OCI-LY7 (cell line): ENCODE measurements at regions not wholly inside any gene's neighbourhood (a gene's known extent, or its start where the extent isn't known, plus 50 kb on each side); places are given as distances from the start of the nearest gene placed in this dataset.
"Not testable (repeated sequence)": the region's sequence is repeated elsewhere in the genome, so short reads cannot be mapped to it uniquely, and the experiment has no call there.

ENCODE experiments used
- BruUV-seq: library from RNA; stranded (reverse); fragments of 400-500 nt; replicated peaks from 2 replicates; lab custom pipeline; 2021; lab: Mats Ljungman, UMichigan
- CTCF ChIA-PET: fragments of 300-600 bp; sonication (Branson Sonifier 250); formaldehyde crosslinking; loops from one replicate; lab custom pipeline; 2022; ENCODE audit warnings: antibody characterized with exemption; ENCODE audit not compliant: unreplicated experiment; lab: Charles Lee
- POLR2A ChIA-PET: fragments of 300-600 bp; sonication (Branson Sonifier 250); formaldehyde crosslinking; loops from one replicate; lab custom pipeline; 2022; ENCODE audit warnings: antibody characterized with exemption; lab: Charles Lee
- DNase-seq: peaks from one replicate; pipeline ENCODE4 v3.0.0-alpha.2; 2015; ENCODE audit warnings: low spot score
- H2AFZ ChIP-seq: fragments of 200-600 bp; sonication (generic), shearing (Covaris generic); 2 replicates; pipeline ENCODE4 v1.6.1; 2014; ENCODE audit warnings: mild to moderate bottlenecking, antibody characterized with exemption, low read length, moderate library complexity
- H3K27ac ChIP-seq: fragments of 200-600 bp; sonication (generic); 2 replicates; pipeline ENCODE4 v1.5.1; 2014; ENCODE audit warnings: mixed run types, low read depth, mild to moderate bottlenecking, moderate library complexity, low read length, inconsistent platforms; ENCODE audit not compliant: poor library complexity, severe bottlenecking
- H3K36me3 ChIP-seq: fragments of 200-600 bp; sonication (generic); 2 replicates; pipeline ENCODE4 v1.6.1; 2014; ENCODE audit warnings: mild to moderate bottlenecking, antibody characterized with exemption, low read length, moderate library complexity, mixed read lengths; ENCODE audit not compliant: insufficient read depth
- H3K4me1 ChIP-seq: fragments of 200-600 bp; sonication (generic); 2 replicates; pipeline ENCODE4 v1.5.1; 2014; ENCODE audit warnings: mild to moderate bottlenecking, low read length; ENCODE audit not compliant: insufficient read depth, poor library complexity, severe bottlenecking
- H3K4me2 ChIP-seq: fragments of 200-600 bp; sonication (generic); 2 replicates; pipeline ENCODE4 v1.6.1; 2014; ENCODE audit warnings: mild to moderate bottlenecking, low read length
- H3K4me3 ChIP-seq: fragments of 200-600 bp; sonication (generic); 2 replicates; pipeline ENCODE4 v1.5.1; 2014; ENCODE audit warnings: mild to moderate bottlenecking, low read depth, low read length; ENCODE audit not compliant: poor library complexity, severe bottlenecking
- H3K79me2 ChIP-seq: fragments of 200-600 bp; sonication (generic); 2 replicates; pipeline ENCODE4 v1.6.1; 2016; ENCODE audit warnings: low read depth, mild to moderate bottlenecking, low read length, moderate library complexity, mixed read lengths; ENCODE audit not compliant: insufficient read depth
- H3K9me2 ChIP-seq: fragments of 200-600 bp; sonication (generic); 2 replicates; pipeline ENCODE4 v1.6.1; 2016; ENCODE audit warnings: mild to moderate bottlenecking, low read length, mixed read lengths; ENCODE audit not compliant: insufficient read depth
- H3K9me3 ChIP-seq: fragments of 200-600 bp; sonication (generic); 2 replicates; pipeline ENCODE4 v1.6.1; 2014; ENCODE audit warnings: mild to moderate bottlenecking, mixed run types, low read length, mixed read lengths
- H4K20me1 ChIP-seq: fragments of 200-600 bp; sonication (generic); 2 replicates; pipeline ENCODE4 v1.6.1; 2014; ENCODE audit warnings: mild to moderate bottlenecking, antibody characterized with exemption, low read length, moderate library complexity, mixed read lengths; ENCODE audit not compliant: insufficient read depth
- CTCF ChIP-seq: fragments of 200-600 bp; sonication (generic); conservative IDR thresholded peaks from 2 replicates; pipeline ENCODE4 v1.5.1; 2014; ENCODE audit warnings: mild to moderate bottlenecking, antibody characterized with exemption, low read length, moderate library complexity, mixed read lengths
- EZH2phosphoT487 ChIP-seq: fragments of 200-600 bp; sonication (generic); IDR thresholded peaks from 2 replicates; pipeline ENCODE4 v1.6.1; 2018; ENCODE audit warnings: low read depth, borderline replicate concordance, mild to moderate bottlenecking, mixed run types, antibody characterized with exemption, low read length, moderate library complexity, mixed read lengths
- intact Hi-C: fragments of 100-400 bp; cut with micrococcal nuclease; formaldehyde crosslinking; loops from one replicate; pipeline ENCODE4 v1.10.0; 2022; ENCODE audit not compliant: unreplicated experiment

- no peaks in the 10 kb centered on the region for H4K20me1 ChIP-seq
- no peak overlapping the region for H2AFZ ChIP-seq
- no peak overlapping the region for H3K4me3 ChIP-seq
- H3K36me3 ChIP-seq: no peaks in the 10 kb centered on the region
- no peak for TF ChIP-seq CTCF
- no peak for TF ChIP-seq EZH2phosphoT487
- H3K27ac ChIP-seq: no peak overlapping the region
- DNase-seq: no peak
- no peaks in the 10 kb centered on the region for H3K79me2 ChIP-seq
- no peaks in the 10 kb centered on the region for H3K4me1 ChIP-seq
- intact Hi-C loops: no loop called here
- H3K9me2 ChIP-seq: no peaks in the 10 kb centered on the region
- CTCF ChIA-PET: no interaction called here
- no peak overlapping the region for H3K4me2 ChIP-seq
- no TSS peak for BruUV-seq
- H3K9me3 ChIP-seq: no peaks in the 10 kb centered on the region
- POLR2A ChIA-PET: no interaction called here
These were observed 218.8 kb upstream of the SGCG start for GRCh38 chr13:22961835-22962537.

GRCh38 chr13:22963384-22964053, 217.3 kb upstream of the SGCG start:
- intact Hi-C loops, H3K79me2 ChIP-seq, H3K27ac ChIP-seq, H3K9me3 ChIP-seq, H3K4me3 ChIP-seq, H3K9me2 ChIP-seq, POLR2A ChIA-PET, H4K20me1 ChIP-seq, H2AFZ ChIP-seq, BruUV-seq, H3K36me3 ChIP-seq, H3K4me1 ChIP-seq, H3K4me2 ChIP-seq, CTCF ChIA-PET, DNase-seq: not testable (repeated sequence)

- H3K27ac ChIP-seq: no peak overlapping the region
- CTCF ChIA-PET: no interaction called here
- no peak overlapping the region for H2AFZ ChIP-seq
- POLR2A ChIA-PET: no interaction called here
- no peak for DNase-seq
- H3K9me3 ChIP-seq: no peaks in the 10 kb centered on the region
- H3K79me2 ChIP-seq: no peaks in the 10 kb centered on the region
- intact Hi-C loops: no loop called here
- H4K20me1 ChIP-seq: no peaks in the 10 kb centered on the region
- BruUV-seq: no TSS peak
- H3K9me2 ChIP-seq: no peaks in the 10 kb centered on the region
- no peaks in the 10 kb centered on the region for H3K4me1 ChIP-seq
- no peak overlapping the region for H3K4me2 ChIP-seq
- TF ChIP-seq CTCF (no peak), EZH2phosphoT487 (no peak)
- no peak overlapping the region for H3K4me3 ChIP-seq
- no peaks in the 10 kb centered on the region for H3K36me3 ChIP-seq
These were observed 216.4 kb upstream of the SGCG start for GRCh38 chr13:22964245-22964966.

GRCh38 chr13:22965011-22965857, 215.5 kb upstream of the SGCG start:
- H3K9me3 ChIP-seq, H3K79me2 ChIP-seq, H4K20me1 ChIP-seq, H3K4me3 ChIP-seq, H2AFZ ChIP-seq, POLR2A ChIA-PET, H3K4me1 ChIP-seq, DNase-seq, BruUV-seq, H3K27ac ChIP-seq, H3K36me3 ChIP-seq, H3K4me2 ChIP-seq, H3K9me2 ChIP-seq, intact Hi-C loops: not testable (repeated sequence)
- CTCF ChIA-PET: interaction anchor here (0.6 to 0.7 kb wide), 3 partner anchors 231 to 1093 kb away, joined by 3 to 4 read pairs (median 3); no protein-coding TSS in a partner anchor
